OCI-LY1 (cell line): ENCODE measurements at regions not wholly inside any gene's neighbourhood (a gene's known extent, or its start where the extent isn't known, plus 50 kb on each side); places are given as distances from the start of the nearest gene placed in this dataset.

Experiments
- H2AFZ ChIP-seq: fragments of 200-600 bp; sonication (generic), shearing (Covaris generic); 2 replicates; pipeline ENCODE4 v1.6.0; 2014; ENCODE audit warnings: antibody characterized with exemption, mild to moderate bottlenecking, low read length
- H3F3A ChIP-seq: fragments of 200-600 bp; sonication (generic), shearing (Covaris generic); 2 replicates; pipeline ENCODE4 v1.6.0; 2014; ENCODE audit warnings: mild to moderate bottlenecking, antibody characterized with exemption, low read length, moderate library complexity; ENCODE audit not compliant: insufficient read depth
- H3K27ac ChIP-seq: fragments of 200-600 bp; sonication (generic); 2 replicates; pipeline ENCODE4 v1.5.1; 2014; ENCODE audit warnings: low read length, mixed run types, mild to moderate bottlenecking, low read depth; ENCODE audit not compliant: poor library complexity, severe bottlenecking
- H3K27me3 ChIP-seq: fragments of 200-600 bp; sonication (generic); 2 replicates; pipeline ENCODE4 v1.6.0; 2014; ENCODE audit warnings: antibody characterized with exemption, mild to moderate bottlenecking, low read length, moderate library complexity; ENCODE audit not compliant: insufficient read depth
- H3K36me3 ChIP-seq: fragments of 200-600 bp; sonication (generic); 2 replicates; pipeline ENCODE4 v1.6.1; 2014; ENCODE audit warnings: mild to moderate bottlenecking, antibody characterized with exemption, low read length, moderate library complexity, mixed read lengths; ENCODE audit not compliant: insufficient read depth
- H3K4me1 ChIP-seq: fragments of 200-600 bp; sonication (generic); 2 replicates; pipeline ENCODE4 v1.5.1; 2014; ENCODE audit warnings: mild to moderate bottlenecking, low read length, moderate library complexity; ENCODE audit not compliant: insufficient read depth, severe bottlenecking
- H3K4me2 ChIP-seq: fragments of 200-600 bp; sonication (generic), shearing (Covaris generic); 2 replicates; pipeline ENCODE4 v1.6.1; 2014; ENCODE audit warnings: low read length
- H3K4me3 ChIP-seq: fragments of 200-600 bp; sonication (generic); 2 replicates; pipeline ENCODE4 v1.5.1; 2014; ENCODE audit warnings: low read length, low read depth, mild to moderate bottlenecking, mixed read lengths; ENCODE audit not compliant: poor library complexity, severe bottlenecking
- H3K79me2 ChIP-seq: fragments of 200-600 bp; shearing (Covaris generic); 2 replicates; pipeline ENCODE4 v1.6.1; 2016; ENCODE audit warnings: mixed run types, low read length, mixed read lengths; ENCODE audit not compliant: insufficient read depth
- H3K9ac ChIP-seq: fragments of 200-600 bp; sonication (generic), shearing (Covaris generic); 2 replicates; pipeline ENCODE4 v1.6.1; 2014; ENCODE audit warnings: mild to moderate bottlenecking, low read length, mixed read lengths
- H3K9me2 ChIP-seq: fragments of 200-600 bp; sonication (generic), shearing (Covaris generic); 2 replicates; pipeline ENCODE4 v1.6.1; 2014; ENCODE audit warnings: low read depth, mild to moderate bottlenecking, low read length, mixed read lengths
- H3K9me3 ChIP-seq: fragments of 200-600 bp; shearing (Covaris generic); 2 replicates; pipeline ENCODE4 v1.6.1; 2014; ENCODE audit warnings: low read length, mixed read lengths
- H4K20me1 ChIP-seq: fragments of 200-600 bp; sonication (generic), shearing (Covaris generic); 2 replicates; pipeline ENCODE4 v1.6.0; 2016; ENCODE audit warnings: mild to moderate bottlenecking, low read length; ENCODE audit not compliant: insufficient read depth
- CTCF ChIP-seq: fragments of 200-600 bp; sonication (generic), shearing (Covaris generic); IDR thresholded peaks from 2 replicates; pipeline ENCODE4 v1.5.1; 2017; ENCODE audit warnings: mild to moderate bottlenecking, antibody characterized with exemption, low read length, moderate library complexity, mixed read lengths
- EZH2 ChIP-seq: fragments of 200-600 bp; sonication (generic), shearing (Covaris generic); IDR thresholded peaks from 2 replicates; pipeline ENCODE4 v1.8.0; 2017; ENCODE audit warnings: borderline replicate concordance, mixed run types, mild to moderate bottlenecking, antibody characterized with exemption, low read length, moderate library complexity, mixed read lengths

DNA sequence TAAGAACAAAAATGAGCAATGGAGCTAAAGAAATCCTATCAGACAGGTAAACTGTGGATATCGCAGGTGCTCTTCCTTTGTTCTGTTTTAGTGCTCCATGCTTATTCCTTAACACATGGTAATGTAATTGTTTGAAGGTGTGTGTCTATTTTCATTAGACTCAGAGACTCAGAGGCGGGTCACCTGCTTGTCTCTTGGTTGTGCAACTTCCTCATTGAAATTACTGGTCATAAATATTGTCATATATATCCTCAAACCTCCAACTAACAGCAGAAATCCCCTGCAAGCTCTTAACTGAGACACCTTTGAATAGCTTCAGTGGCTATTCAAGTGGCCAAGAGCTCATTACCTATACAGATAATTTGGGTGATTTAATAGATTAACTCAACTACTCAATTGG, 177.2 kb downstream of the PTN start:
- Histone ChIP-seq H4K20me1 (no peaks in the 10 kb centered on the region), H3F3A (no peaks in the 10 kb centered on the region), H3K36me3 (no peaks in the 10 kb centered on the region), H3K4me2 (no peak overlapping the region), H3K27ac (no peak overlapping the region), H3K4me1 (no peaks in the 10 kb centered on the region), H3K4me3 (no peak overlapping the region), H3K9ac (no peak overlapping the region), H3K9me3 (no peaks in the 10 kb centered on the region), H3K27me3 (no peaks in the 10 kb centered on the region), H3K9me2 (no peaks in the 10 kb centered on the region), H3K79me2 (no peaks in the 10 kb centered on the region), H2AFZ (no peak overlapping the region)
- TF ChIP-seq EZH2 (no peak), CTCF (no peak)

DNA sequence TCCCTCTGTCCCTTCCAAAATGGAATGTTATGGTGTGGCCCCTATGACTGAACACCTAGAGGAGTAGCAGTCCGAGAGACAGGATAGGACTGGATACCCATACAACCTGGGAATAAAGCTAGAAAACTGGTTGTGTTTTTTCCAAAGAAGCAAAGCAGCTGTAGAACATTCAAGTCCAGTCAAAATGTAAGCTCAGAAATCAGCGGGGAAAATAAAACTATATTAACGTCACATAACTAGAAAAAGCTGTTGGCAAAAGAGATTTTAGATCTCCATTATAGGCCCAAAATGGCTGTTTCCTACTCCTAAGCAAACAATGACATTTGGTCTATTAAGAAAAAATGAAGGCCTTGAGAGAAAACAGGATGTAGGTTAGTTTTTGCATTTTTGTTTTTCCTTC, 177.7 kb downstream of the PTN start:
- H3K9me2 ChIP-seq: no peaks in the 10 kb centered on the region
- no peak overlapping the region for H2AFZ ChIP-seq
- H3K36me3 ChIP-seq: no peaks in the 10 kb centered on the region
- H3K4me2 ChIP-seq: no peak overlapping the region
- TF ChIP-seq EZH2 (no peak), CTCF (no peak)
- H3F3A ChIP-seq: no peaks in the 10 kb centered on the region
- H4K20me1 ChIP-seq: no peaks in the 10 kb centered on the region
- no peak overlapping the region for H3K27ac ChIP-seq
- H3K9ac ChIP-seq: no peak overlapping the region
- no peak overlapping the region for H3K4me3 ChIP-seq
- H3K4me1 ChIP-seq: no peaks in the 10 kb centered on the region
- no peaks in the 10 kb centered on the region for H3K79me2 ChIP-seq
- no peaks in the 10 kb centered on the region for H3K27me3 ChIP-seq
- no peaks in the 10 kb centered on the region for H3K9me3 ChIP-seq

DNA sequence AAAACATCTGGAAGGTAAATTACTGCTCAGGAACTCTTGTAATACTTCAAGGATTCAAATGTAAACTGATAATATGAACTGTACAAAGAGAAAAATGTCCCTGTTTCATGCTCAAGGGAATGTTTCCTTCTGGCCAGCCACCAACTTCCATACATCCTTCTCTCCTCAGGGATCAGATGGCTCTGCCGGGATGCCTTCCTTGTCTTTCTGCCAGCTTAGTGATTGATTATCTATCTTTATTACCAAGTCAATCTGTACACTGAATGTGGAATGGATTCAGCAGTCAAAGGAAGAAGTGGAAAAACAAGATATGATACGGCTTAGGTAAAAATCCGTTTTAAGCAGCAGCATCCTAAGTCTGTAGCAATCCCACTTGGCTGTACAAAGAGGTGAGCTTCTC, 178.3 kb downstream of the PTN start:
- H3K9me3 ChIP-seq: no peaks in the 10 kb centered on the region

More for the DNA sequence above, 178.3 kb downstream of the PTN start:
- H3K4me1 ChIP-seq: no peaks in the 10 kb centered on the region
- no peaks in the 10 kb centered on the region for H3K27me3 ChIP-seq
- no peaks in the 10 kb centered on the region for H3F3A ChIP-seq
- H3K4me2 ChIP-seq: no peak overlapping the region
- H2AFZ ChIP-seq: no peak overlapping the region
- no peak overlapping the region for H3K27ac ChIP-seq
- H3K4me3 ChIP-seq: no peak overlapping the region
- no peaks in the 10 kb centered on the region for H3K36me3 ChIP-seq
- H3K9me2 ChIP-seq: no peaks in the 10 kb centered on the region
- TF ChIP-seq CTCF (no peak), EZH2 (no peak)
- H3K9ac ChIP-seq: no peak overlapping the region
- H4K20me1 ChIP-seq: no peaks in the 10 kb centered on the region
- no peaks in the 10 kb centered on the region for H3K79me2 ChIP-seq
